Ishikawa (cell line): ENCODE measurements at regions not wholly inside any gene's neighbourhood (a gene's known extent, or its start where the extent isn't known, plus 50 kb on each side); places are given as distances from the start of the nearest gene placed in this dataset.

Experiments
- CEBPB ChIP-seq: IDR thresholded peaks from 2 replicates; pipeline ENCODE4 v1.6.1; 2012
- CREB1 ChIP-seq: IDR thresholded peaks from 2 replicates; pipeline ENCODE4 v1.6.1; 2012; ENCODE audit warnings: low read depth
- EGR1 ChIP-seq: IDR thresholded peaks from 2 replicates; pipeline ENCODE4 v1.6.1; 2012
- EP300 ChIP-seq: IDR thresholded peaks from 2 replicates; pipeline ENCODE4 v1.6.1; 2012; ENCODE audit warnings: borderline replicate concordance
- FOXM1 ChIP-seq: IDR thresholded peaks from 2 replicates; pipeline ENCODE4 v1.6.1; 2012; ENCODE audit warnings: low read depth, borderline replicate concordance
- NFIC ChIP-seq: IDR thresholded peaks from 2 replicates; pipeline ENCODE4 v1.6.1; 2012
- RAD21 ChIP-seq: IDR thresholded peaks from 2 replicates; pipeline ENCODE4 v1.6.1; 2012; ENCODE audit warnings: low read depth
- REST ChIP-seq: IDR thresholded peaks from 2 replicates; pipeline ENCODE4 v1.6.1; 2012; ENCODE audit warnings: low read depth, mild to moderate bottlenecking
- TAF1 ChIP-seq: IDR thresholded peaks from 2 replicates; pipeline ENCODE4 v1.6.1; 2012; ENCODE audit warnings: low read depth, mild to moderate bottlenecking
- TCF12 ChIP-seq: IDR thresholded peaks from 2 replicates; pipeline ENCODE4 v1.6.1; 2012; ENCODE audit warnings: low read depth
- TEAD4 ChIP-seq: IDR thresholded peaks from 2 replicates; pipeline ENCODE4 v1.6.1; 2012
- USF1 ChIP-seq: IDR thresholded peaks from 2 replicates; pipeline ENCODE4 v1.6.1; 2012
- YY1 ChIP-seq: IDR thresholded peaks from 2 replicates; pipeline ENCODE4 v1.6.1; 2012; ENCODE audit warnings: low read depth
- TF ChIP-seq, protein P1 (sequence below): IDR thresholded peaks from 2 replicates; pipeline ENCODE4 v1.6.1; 2012

- TF ChIP-seq EP300: no peak
- TF ChIP-seq TAF1: no peak
- TF ChIP-seq EGR1: no peak
- no peak for TF ChIP-seq TCF12
- no peak for TF ChIP-seq USF1
- TF ChIP-seq, protein P1, sequence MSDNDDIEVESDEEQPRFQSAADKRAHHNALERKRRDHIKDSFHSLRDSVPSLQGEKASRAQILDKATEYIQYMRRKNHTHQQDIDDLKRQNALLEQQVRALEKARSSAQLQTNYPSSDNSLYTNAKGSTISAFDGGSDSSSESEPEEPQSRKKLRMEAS: no peak
- no peak for TF ChIP-seq YY1
- TF ChIP-seq CEBPB: no peak
- no peak for TF ChIP-seq REST
- no peak for TF ChIP-seq NFIC
- TF ChIP-seq RAD21: no peak
- TF ChIP-seq TEAD4: no peak
- TF ChIP-seq CREB1: no peak
- TF ChIP-seq FOXM1: no peak
Observed at GRCh38 chr1:157312082-157312812, 174.1 kb upstream of the ETV3 start.
